Left lung (tissue), 4 donors: ENCODE measurements at regions not wholly inside any gene's neighbourhood (a gene's known extent, or its start where the extent isn't known, plus 50 kb on each side); places are given as distances from the start of the nearest gene placed in this dataset.
"Not testable (repeated sequence)": the region's sequence is repeated elsewhere in the genome, so short reads cannot be mapped to it uniquely, and the experiment has no call there.

Source experiments
- ATAC-seq: fragments of 200-7000 bp; cut with Tn5 transposase; one replicate; pipeline ENCODE4 v1.9.1; 2020; ENCODE audit warnings: moderate library complexity
- DNase-seq, 4 donors: peaks; one replicate each; pipeline ENCODE4 v3.0.0-alpha.2; 2013 to 2020
- H3K27ac ChIP-seq, 2 donors: fragments of 200-600 bp; sonication (generic) in 1 of 2; one replicate each; pipeline versions ENCODE4 v1.5.0 to v1.8.0; 2020 to 2021
- H3K27me3 ChIP-seq, 2 donors: fragments of 200-600 bp; sonication (generic) in 1 of 2; one replicate each; pipeline versions ENCODE4 v1.5.0 to v1.8.0; 2020 to 2021
- H3K36me3 ChIP-seq, 2 donors: fragments of 200-600 bp; sonication (generic) in 1 of 2; one replicate each; pipeline versions ENCODE4 v1.5.0 to v1.8.0; 2020 to 2021
- H3K4me1 ChIP-seq, 2 donors: fragments of 200-600 bp; one replicate each; pipeline ENCODE4 v1.8.0; 2021
- H3K4me3 ChIP-seq, 2 donors: fragments of 200-600 bp; sonication (generic) in 1 of 2; one replicate each; pipeline versions ENCODE4 v1.5.0 to v1.8.0; 2020 to 2021; ENCODE audit warnings: mild to moderate bottlenecking in 1 of 2
- H3K9me3 ChIP-seq, 2 donors: fragments of 200-600 bp; sonication (generic) in 1 of 2; one replicate each; pipeline versions ENCODE4 v1.5.0 to v1.8.0; 2020 to 2021
- CTCF ChIP-seq, 2 donors: fragments of 200-600 bp; sonication (generic) in 1 of 2; IDR thresholded peaks; one replicate each; pipeline versions ENCODE4 v1.5.0 to v1.8.0; 2021; ENCODE audit warnings: antibody characterized with exemption in 2 of 2
- intact Hi-C, 2 donors: fragments of 100-400 bp; cut with DNase I; formaldehyde crosslinking; loops; one replicate each; pipeline versions ENCODE4 v1.11.2 to v1.14.2; 2022
- donor health status: DM: no; HTN: yes; CAD: no.
- donor health status: DM: no; HTN: no; CAD: no.

- DNase-seq: no peak
Measured at GRCh38 chr7:54278847-54279246, 263.3 kb upstream of the VSTM2A start.

GRCh38 chr7:54292171-54292925 lies 249.8 kb upstream of the VSTM2A start:
- Histone ChIP-seq H3K9me3 (peaks cover 0 to 24% of the 10 kb centered on the region in 2 donors), H3K27me3 (no peaks in the 10 kb centered on the region), H3K4me1 (no peaks in the 10 kb centered on the region), H3K36me3 (no peaks in the 10 kb centered on the region), H3K4me3 (no peak overlapping the region), H3K27ac (no peak overlapping the region)
- ATAC-seq (no peak), DNase-seq (no peak)
- no peak for TF ChIP-seq CTCF (IDR thresholded peaks at IDR 0.05)
- intact Hi-C loops: no loop called here

More at GRCh38 chr7:54278847-54279246, 263.3 kb upstream of the VSTM2A start:
- intact Hi-C loops: no loop called here
- Histone ChIP-seq H3K4me3 (no peak overlapping the region), H3K4me1 (no peaks in the 10 kb centered on the region), H3K9me3 (peaks cover 0 to 25% of the 10 kb centered on the region in 2 donors), H3K27ac (no peak overlapping the region), H3K36me3 (no peaks in the 10 kb centered on the region), H3K27me3 (no peaks in the 10 kb centered on the region)
- TF ChIP-seq CTCF (IDR thresholded peaks at IDR 0.05): no peak
- ATAC-seq: no peak

GRCh38 chr7:54299426-54299825 lies 242.7 kb upstream of the VSTM2A start:
- H3K27me3 ChIP-seq: no peaks in the 10 kb centered on the region
- no peak for ATAC-seq
- intact Hi-C loops: no loop called here
- no peaks in the 10 kb centered on the region for H3K4me1 ChIP-seq
- TF ChIP-seq CTCF (IDR thresholded peaks at IDR 0.05): no peak
- no peak for DNase-seq
- no peaks in the 10 kb centered on the region for H3K36me3 ChIP-seq
- H3K4me3 ChIP-seq: no peak overlapping the region
- H3K27ac ChIP-seq: no peak overlapping the region
- peaks cover 0 to 2% of the 10 kb centered on the region in 2 donors for H3K9me3 ChIP-seq

- H3K27me3 ChIP-seq, intact Hi-C loops, DNase-seq, H3K9me3 ChIP-seq, H3K4me1 ChIP-seq, H3K36me3 ChIP-seq, ATAC-seq, H3K27ac ChIP-seq, H3K4me3 ChIP-seq: not testable (repeated sequence)
Measured at GRCh38 chr7:54315955-54316354, 226.2 kb upstream of the VSTM2A start.

GRCh38 chr7:54326592-54327167 lies 215.5 kb upstream of the VSTM2A start:
- TF ChIP-seq CTCF (IDR thresholded peaks at IDR 0.05): no peak
- no peaks in the 10 kb centered on the region for H3K36me3 ChIP-seq
- H3K4me1 ChIP-seq: no peaks in the 10 kb centered on the region
- no peak for ATAC-seq
- DNase-seq: no peak
- intact Hi-C loops: no loop called here
- H3K4me3 ChIP-seq: no peak overlapping the region
- H3K27me3 ChIP-seq: no peaks in the 10 kb centered on the region
- no peak overlapping the region for H3K27ac ChIP-seq
- H3K9me3 ChIP-seq: peaks cover 0 to 27% of the 10 kb centered on the region in 2 donors
